ENCODE measurements at regions not wholly inside any gene's neighbourhood (a gene's known extent, or its start where the extent isn't known, plus 50 kb on each side); places are given as distances from the start of the nearest gene placed in this dataset.

DNA sequence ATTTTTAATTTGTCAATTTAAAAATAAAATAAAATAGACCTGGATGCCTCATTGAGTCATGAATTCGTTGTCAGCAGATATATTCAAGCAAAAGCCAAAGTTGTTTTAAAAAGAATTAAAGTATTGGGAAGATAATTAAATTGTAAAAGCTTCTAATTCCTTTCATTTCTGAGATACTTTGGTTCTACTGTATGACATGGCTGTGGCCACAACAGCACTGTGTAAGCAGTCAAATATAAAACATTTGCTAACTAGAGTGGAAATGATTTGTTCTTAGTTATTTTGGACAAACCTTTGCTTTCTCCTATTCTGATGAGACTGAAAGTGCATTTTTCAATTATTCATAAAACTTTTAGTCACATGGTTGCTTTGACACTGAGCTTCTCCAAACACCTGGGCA, 143.6 kb upstream of the FAM13C start:
- Mint-ChIP-seq H3K9me3 (no peaks in the 10 kb centered on the region), H3K4me3 (no peak overlapping the region), H3K36me3 (ENCODE audit: low read depth) (no peaks in the 10 kb centered on the region), H3K4me1 (no peaks in the 10 kb centered on the region), H3K27me3 (ENCODE audit: low read depth, poor library complexity) (peaks cover 4% of the 10 kb centered on the region), H3K27ac (no peak overlapping the region)
- no peak for DNase-seq
- TF ChIP-seq, protein P1, sequence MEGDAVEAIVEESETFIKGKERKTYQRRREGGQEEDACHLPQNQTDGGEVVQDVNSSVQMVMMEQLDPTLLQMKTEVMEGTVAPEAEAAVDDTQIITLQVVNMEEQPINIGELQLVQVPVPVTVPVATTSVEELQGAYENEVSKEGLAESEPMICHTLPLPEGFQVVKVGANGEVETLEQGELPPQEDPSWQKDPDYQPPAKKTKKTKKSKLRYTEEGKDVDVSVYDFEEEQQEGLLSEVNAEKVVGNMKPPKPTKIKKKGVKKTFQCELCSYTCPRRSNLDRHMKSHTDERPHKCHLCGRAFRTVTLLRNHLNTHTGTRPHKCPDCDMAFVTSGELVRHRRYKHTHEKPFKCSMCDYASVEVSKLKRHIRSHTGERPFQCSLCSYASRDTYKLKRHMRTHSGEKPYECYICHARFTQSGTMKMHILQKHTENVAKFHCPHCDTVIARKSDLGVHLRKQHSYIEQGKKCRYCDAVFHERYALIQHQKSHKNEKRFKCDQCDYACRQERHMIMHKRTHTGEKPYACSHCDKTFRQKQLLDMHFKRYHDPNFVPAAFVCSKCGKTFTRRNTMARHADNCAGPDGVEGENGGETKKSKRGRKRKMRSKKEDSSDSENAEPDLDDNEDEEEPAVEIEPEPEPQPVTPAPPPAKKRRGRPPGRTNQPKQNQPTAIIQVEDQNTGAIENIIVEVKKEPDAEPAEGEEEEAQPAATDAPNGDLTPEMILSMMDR (IDR thresholded peaks at IDR 0.05) = no peak

DNA sequence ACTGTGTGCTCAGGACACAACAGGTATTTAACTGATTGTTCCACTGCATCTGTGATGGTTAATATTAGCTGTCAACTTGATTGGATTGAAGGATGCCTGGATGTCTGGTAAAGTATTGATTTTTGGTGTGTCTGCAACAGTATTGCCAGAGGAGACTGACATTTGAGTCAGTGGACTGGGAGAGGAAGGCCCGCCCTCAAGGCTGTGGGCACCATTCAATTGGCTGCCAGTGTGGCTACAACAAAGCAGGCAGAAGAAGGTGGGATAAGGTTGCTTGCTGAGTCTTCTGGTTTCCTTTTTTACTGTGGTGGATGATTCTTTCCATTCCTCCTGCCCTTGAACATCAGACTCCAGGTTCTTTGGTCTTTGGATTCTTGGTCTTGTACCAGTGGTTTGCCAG, 137.1 kb upstream of the FAM13C start:
- Mint-ChIP-seq H3K36me3 (ENCODE audit: low read depth) (no peaks in the 10 kb centered on the region), H3K27ac (no peak overlapping the region), H3K4me1 (no peaks in the 10 kb centered on the region), H3K9me3 (peaks cover 31% of the 10 kb centered on the region), H3K4me3 (no peak overlapping the region), H3K27me3 (ENCODE audit: low read depth, poor library complexity) (peaks cover 3% of the 10 kb centered on the region)
- TF ChIP-seq, protein P1 (IDR thresholded peaks at IDR 0.05) = no peak
- DNase-seq = no peak

DNA sequence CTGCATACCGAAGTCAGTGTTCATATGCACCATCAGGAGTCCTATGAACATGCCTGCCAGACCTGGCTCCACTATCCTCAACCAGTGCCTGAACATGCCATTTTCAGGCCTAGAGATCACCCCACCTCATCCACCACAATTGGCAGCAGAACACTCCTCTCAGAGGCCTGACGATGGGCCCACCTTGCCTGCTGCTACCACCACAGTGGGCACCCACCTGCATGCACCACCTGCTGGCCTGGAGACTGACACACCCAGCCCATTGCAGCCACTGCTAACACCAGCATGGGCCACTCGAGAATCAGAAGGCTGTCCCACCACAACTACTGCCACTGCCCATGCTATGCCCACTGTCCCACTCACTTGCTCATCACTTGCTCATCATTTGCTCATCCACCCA, 130.7 kb upstream of the FAM13C start:
- Mint-ChIP-seq H3K4me1 (no peaks in the 10 kb centered on the region), H3K9me3 (peaks cover 37% of the 10 kb centered on the region), H3K27me3 (ENCODE audit: low read depth, poor library complexity) (peaks cover 3% of the 10 kb centered on the region), H3K36me3 (ENCODE audit: low read depth) (no peaks in the 10 kb centered on the region), H3K4me3 (no peak overlapping the region), H3K27ac (no peak overlapping the region)
- TF ChIP-seq, protein P1 (IDR thresholded peaks at IDR 0.05) = no peak
- no peak for DNase-seq

DNA sequence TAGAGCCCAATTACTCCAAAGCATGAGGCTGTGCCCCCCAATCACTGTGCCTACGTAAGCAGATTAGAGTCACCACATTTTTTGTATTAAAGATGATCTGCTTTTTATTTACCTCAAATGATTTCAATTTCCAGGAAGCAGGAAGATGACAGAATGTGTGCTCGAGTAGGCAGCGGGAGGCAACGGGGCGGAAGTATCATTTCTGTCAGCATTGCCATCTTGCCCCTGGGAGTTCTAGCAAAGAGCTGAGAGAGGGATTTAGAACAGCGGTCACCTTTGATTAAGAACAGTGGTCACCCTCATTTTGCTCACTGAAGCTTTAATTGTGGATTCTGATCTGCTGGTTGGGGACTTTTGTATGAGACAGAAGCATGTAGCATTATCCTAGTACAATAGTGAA, 117.1 kb upstream of the FAM13C start:
- Mint-ChIP-seq H3K36me3 (ENCODE audit: low read depth) (no peaks in the 10 kb centered on the region), H3K27me3 (ENCODE audit: low read depth, poor library complexity) (peaks cover 3% of the 10 kb centered on the region), H3K9me3 (peaks cover 4% of the 10 kb centered on the region), H3K4me1 (no peaks in the 10 kb centered on the region), H3K27ac (no peak overlapping the region), H3K4me3 (no peak overlapping the region)
- TF ChIP-seq, protein P1 (IDR thresholded peaks at IDR 0.05) = no peak
- no peak for DNase-seq

DNA sequence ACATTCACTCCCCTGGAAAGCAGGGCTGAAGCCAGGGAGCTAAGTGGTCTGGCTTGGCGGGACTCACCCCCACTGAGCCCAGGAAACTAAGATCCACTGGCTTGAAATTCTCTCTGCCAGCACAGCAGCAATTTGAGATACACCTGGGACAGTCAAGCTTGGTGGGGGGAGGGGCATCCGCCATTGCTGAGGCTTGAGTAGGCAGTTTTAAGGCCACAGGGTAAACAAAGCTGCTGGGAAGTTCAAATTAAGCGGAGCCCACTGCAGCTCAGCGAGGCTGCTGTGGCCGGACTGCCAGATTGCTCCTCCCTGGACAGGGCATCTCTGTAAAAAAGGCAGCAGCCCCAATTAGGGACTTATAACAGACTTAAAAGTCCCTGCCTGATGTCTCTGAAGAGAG, 108.2 kb upstream of the FAM13C start:
- Mint-ChIP-seq H3K4me1 (no peaks in the 10 kb centered on the region), H3K27ac (no peak overlapping the region), H3K36me3 (ENCODE audit: low read depth) (no peaks in the 10 kb centered on the region), H3K27me3 (ENCODE audit: low read depth, poor library complexity) (peaks cover 7% of the 10 kb centered on the region), H3K4me3 (no peak overlapping the region), H3K9me3 (peaks cover 41% of the 10 kb centered on the region)
- peak; percentile 4 for DNase-seq
- TF ChIP-seq, protein P1 (IDR thresholded peaks at IDR 0.05) = no peak

DNA sequence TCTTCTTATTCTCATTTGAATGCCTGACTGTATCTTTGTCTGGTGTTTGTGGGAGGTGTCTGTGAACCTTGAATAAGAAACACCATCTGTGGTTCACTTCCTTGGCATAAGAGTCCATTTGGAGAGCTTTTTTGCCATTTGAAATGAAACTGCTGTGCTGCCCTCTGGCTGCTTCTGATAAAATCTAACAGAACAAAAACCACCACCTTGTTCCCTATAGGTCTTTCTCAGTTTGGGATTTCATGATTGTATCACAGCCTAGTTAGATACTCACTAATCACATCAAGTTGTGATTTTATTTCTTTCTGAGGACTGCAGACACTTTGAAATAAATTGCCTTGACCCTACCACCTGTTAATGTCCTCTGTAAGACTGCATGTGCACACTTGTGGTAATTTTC, 102.7 kb upstream of the FAM13C start:
- peaks cover 15% of the 10 kb centered on the region for H3K9me3 Mint-ChIP-seq
- no peak for DNase-seq
- TF ChIP-seq, protein P1 (IDR thresholded peaks at IDR 0.05) = no peak
- H3K4me3 Mint-ChIP-seq = no peak overlapping the region
- H3K36me3 Mint-ChIP-seq (ENCODE audit: low read depth) = no peaks in the 10 kb centered on the region
- H3K4me1 Mint-ChIP-seq = no peaks in the 10 kb centered on the region
- H3K27me3 Mint-ChIP-seq (ENCODE audit: low read depth, poor library complexity) = peaks cover 3% of the 10 kb centered on the region
- H3K27ac Mint-ChIP-seq = no peak overlapping the region
